Mesenchymal stem cell (in vitro differentiated cells and primary cell): ENCODE measurements at regions not wholly inside any gene's neighbourhood (a gene's known extent, or its start where the extent isn't known, plus 50 kb on each side); places are given as distances from the start of the nearest gene placed in this dataset.

Experiments
- DNase-seq: peaks from one replicate; pipeline ENCODE4 v3.0.0-alpha.2; 2013
- H2AFZ ChIP-seq: one replicate; pipeline ENCODE4 v1.6.1; 2013; ENCODE audit warnings: low read depth, mild to moderate bottlenecking, control low read depth, inconsistent platforms, low read length, moderate library complexity
- H2AK5ac ChIP-seq: 2 replicates; pipeline ENCODE4 v1.6.1; 2013; ENCODE audit warnings: low read length, moderate library complexity, mild to moderate bottlenecking, inconsistent platforms; ENCODE audit not compliant: severe bottlenecking
- H2BK120ac ChIP-seq: one replicate; pipeline ENCODE4 v1.6.1; 2013; ENCODE audit warnings: low read depth, mild to moderate bottlenecking, inconsistent platforms, low read length, moderate library complexity
- H2BK12ac ChIP-seq, 2 experiments: one replicate each; pipeline ENCODE4 v1.6.1; 2013; ENCODE audit warnings: inconsistent platforms in 2 of 2, low read length in 2 of 2, mild to moderate bottlenecking in 2 of 2, moderate library complexity in 2 of 2, control low read depth in 1 of 2
- H2BK15ac ChIP-seq: one replicate; pipeline ENCODE4 v1.6.1; 2013; ENCODE audit warnings: mild to moderate bottlenecking, low read depth, inconsistent platforms; ENCODE audit not compliant: poor library complexity, severe bottlenecking
- H2BK5ac ChIP-seq: 2 replicates; pipeline ENCODE4 v1.6.1; 2013; ENCODE audit warnings: low read depth, mild to moderate bottlenecking, low read length, control low read depth, inconsistent platforms; ENCODE audit not compliant: poor library complexity, severe bottlenecking
- H3K14ac ChIP-seq, 2 experiments: one replicate each; pipeline ENCODE4 v1.6.1; 2013; ENCODE audit warnings: inconsistent platforms in 2 of 2, low read length in 2 of 2, control low read depth in 1 of 2, mild to moderate bottlenecking in 1 of 2, moderate library complexity in 1 of 2
- H3K18ac ChIP-seq, 2 experiments: one replicate each; pipeline ENCODE4 v1.6.1; 2013; ENCODE audit warnings: inconsistent platforms in 2 of 2, low read length in 2 of 2, control low read depth in 1 of 2, low read depth in 1 of 2, mild to moderate bottlenecking in 1 of 2
- H3K23ac ChIP-seq, 2 experiments: one replicate each; pipeline ENCODE4 v1.6.1; 2013; ENCODE audit warnings: inconsistent platforms in 2 of 2, low read length in 2 of 2, mild to moderate bottlenecking in 2 of 2, moderate library complexity in 2 of 2, control low read depth in 1 of 2
- H3K27ac ChIP-seq: 2 replicates; pipeline ENCODE4 v1.5.1; 2013; ENCODE audit warnings: mild to moderate bottlenecking, moderate library complexity, low read length, control low read depth, inconsistent platforms; ENCODE audit not compliant: poor library complexity, severe bottlenecking
- H3K27me3 ChIP-seq, 2 experiments: 2 replicates each; pipeline versions ENCODE4 v1.6.1 to v1.7.0; 2013; ENCODE audit warnings: low read length in 2 of 2, mild to moderate bottlenecking in 2 of 2, moderate library complexity in 2 of 2, control low read depth in 1 of 2, inconsistent platforms in 1 of 2; ENCODE audit not compliant: control insufficient read depth in 1 of 2, insufficient read depth in 1 of 2
- H3K36me3 ChIP-seq, 2 experiments: 2 replicates each; pipeline versions ENCODE4 v1.6.1 to v1.7.0; 2013; ENCODE audit warnings: low read length in 2 of 2, control low read depth in 1 of 2, inconsistent platforms in 1 of 2, low read depth in 1 of 2, mild to moderate bottlenecking in 1 of 2; ENCODE audit not compliant: insufficient read depth in 2 of 2, control insufficient read depth in 1 of 2
- H3K4ac ChIP-seq, 2 experiments: one replicate each; pipeline ENCODE4 v1.6.1; 2013; ENCODE audit warnings: inconsistent platforms in 2 of 2, low read length in 2 of 2, mild to moderate bottlenecking in 2 of 2, moderate library complexity in 2 of 2, control low read depth in 1 of 2, low read depth in 1 of 2
- H3K4me1 ChIP-seq: 2 replicates; pipeline ENCODE4 v1.6.1; 2013; ENCODE audit warnings: low read depth, low read length, control low read depth; ENCODE audit not compliant: control insufficient read depth, insufficient read depth
- H3K4me2 ChIP-seq: 2 replicates; pipeline ENCODE4 v1.6.1; 2013; ENCODE audit warnings: low read length, mild to moderate bottlenecking, inconsistent platforms; ENCODE audit not compliant: poor library complexity, severe bottlenecking
- H3K4me3 ChIP-seq, 2 experiments: 2 replicates each; pipeline versions ENCODE4 v1.5.1 to v1.7.0; 2013; ENCODE audit warnings: low read length in 2 of 2, mild to moderate bottlenecking in 2 of 2, control low read depth in 1 of 2, low read depth in 1 of 2; ENCODE audit not compliant: insufficient read depth in 1 of 2
- H3K79me1 ChIP-seq: replicated peaks from 2 replicates; pipeline ENCODE4 v1.6.1; 2013; ENCODE audit warnings: mild to moderate bottlenecking, control low read depth, low read length, inconsistent platforms; ENCODE audit not compliant: poor library complexity, severe bottlenecking
- H3K9ac ChIP-seq: 2 replicates; pipeline ENCODE4 v1.7.0; 2013; ENCODE audit warnings: mild to moderate bottlenecking, low read length, moderate library complexity
- H3K9me3 ChIP-seq: 2 replicates; pipeline ENCODE4 v1.7.0; 2013; ENCODE audit warnings: mild to moderate bottlenecking, low read length; ENCODE audit not compliant: control insufficient read depth
- H4K8ac ChIP-seq: one replicate; pipeline ENCODE4 v1.6.1; 2013; ENCODE audit warnings: inconsistent platforms, mild to moderate bottlenecking, low read length, moderate library complexity
- H4K91ac ChIP-seq: one replicate; pipeline ENCODE4 v1.6.1; 2013; ENCODE audit warnings: mild to moderate bottlenecking, low read length, inconsistent platforms
- WGBS: methylation state at CpG from one replicate; pipeline ENCODE4 v1.1.7; 2013; ENCODE audit warnings: mixed read lengths; 5-methylcytosine and 5-hydroxymethylcytosine counted together

- no peak overlapping the region for H3K27ac ChIP-seq
- peaks cover 0 to 13% of the 10 kb centered on the region in 2 experiments for H3K27me3 ChIP-seq
- no peak overlapping the region for H2BK12ac ChIP-seq
- H4K8ac ChIP-seq, result no peak overlapping the region
- no peak overlapping the region for H3K4me2 ChIP-seq
- H3K9ac ChIP-seq, result no peak overlapping the region
- H3K23ac ChIP-seq, result no peak overlapping the region
- no peak overlapping the region for H3K4me3 ChIP-seq
- H2AK5ac ChIP-seq, result no peak overlapping the region
- H3K18ac ChIP-seq, result no peak overlapping the region
- no peak for DNase-seq
- no peak overlapping the region for H3K4ac ChIP-seq
- H3K36me3 ChIP-seq, result no peaks in the 10 kb centered on the region
- WGBS, result 78% methylated on average over 13 of the region's 13 CpGs
- H3K14ac ChIP-seq, result no peak overlapping the region
- peaks cover 7% of the 10 kb centered on the region for H3K9me3 ChIP-seq
- no peaks in the 10 kb centered on the region for H3K79me1 ChIP-seq
- no peak overlapping the region for H2AFZ ChIP-seq
- no peak overlapping the region for H2BK120ac ChIP-seq
- H2BK5ac ChIP-seq, result no peak overlapping the region
- no peak overlapping the region for H2BK15ac ChIP-seq
- no peaks in the 10 kb centered on the region for H3K4me1 ChIP-seq
- H4K91ac ChIP-seq, result no peak overlapping the region
Observed at GRCh38 chr20:60101201-60101890, 143.1 kb downstream of the CDH26 start.

- no peak overlapping the region for H4K91ac ChIP-seq
- H3K79me1 ChIP-seq, result no peaks in the 10 kb centered on the region
- no peak overlapping the region for H3K4ac ChIP-seq
- WGBS, result 73% methylated on average over 9 of the region's 9 CpGs
- H3K9me3 ChIP-seq, result peaks cover 7% of the 10 kb centered on the region
- H3K9ac ChIP-seq, result no peak overlapping the region
- H3K4me3 ChIP-seq, result no peak overlapping the region
- no peak overlapping the region for H3K14ac ChIP-seq
- H2BK120ac ChIP-seq, result no peak overlapping the region
- no peak overlapping the region for H4K8ac ChIP-seq
- no peak overlapping the region for H2AK5ac ChIP-seq
- no peak overlapping the region for H2BK15ac ChIP-seq
- no peak overlapping the region for H3K4me2 ChIP-seq
- no peak overlapping the region for H3K18ac ChIP-seq
- no peaks in the 10 kb centered on the region for H3K36me3 ChIP-seq
- no peaks in the 10 kb centered on the region for H3K4me1 ChIP-seq
- H2BK12ac ChIP-seq, result no peak overlapping the region
- no peak for DNase-seq
- H2BK5ac ChIP-seq, result no peak overlapping the region
- peaks cover 0 to 11% of the 10 kb centered on the region in 2 experiments for H3K27me3 ChIP-seq
- H3K27ac ChIP-seq, result no peak overlapping the region
- no peak overlapping the region for H3K23ac ChIP-seq
- no peak overlapping the region for H2AFZ ChIP-seq
Observed at GRCh38 chr20:60101891-60102281, 143.7 kb downstream of the CDH26 start.

GRCh38 chr20:60102665-60103210, 144.5 kb downstream of the CDH26 start:
- Histone ChIP-seq H2BK5ac (no peak overlapping the region), H3K4me3 (no peak overlapping the region), H3K4me2 (no peak overlapping the region), H3K18ac (no peak overlapping the region), H3K4me1 (no peaks in the 10 kb centered on the region), H3K36me3 (no peaks in the 10 kb centered on the region), H3K9ac (no peak overlapping the region), H2AFZ (no peak overlapping the region), H3K27me3 (peaks cover 0 to 11% of the 10 kb centered on the region in 2 experiments), H2BK120ac (no peak overlapping the region), H3K14ac (no peak overlapping the region), H2BK12ac (no peak overlapping the region), H3K4ac (no peak overlapping the region), H4K8ac (no peak overlapping the region), H3K9me3 (peaks cover 7% of the 10 kb centered on the region), H3K23ac (no peak overlapping the region), H2AK5ac (no peak overlapping the region), H4K91ac (no peak overlapping the region), H3K79me1 (no peaks in the 10 kb centered on the region), H3K27ac (no peak overlapping the region), H2BK15ac (no peak overlapping the region)
- no peak for DNase-seq
- WGBS, result 79% methylated on average over 3 of the region's 4 CpGs

- no peak overlapping the region for H3K27ac ChIP-seq
- H4K91ac ChIP-seq, result no peak overlapping the region
- H2BK15ac ChIP-seq, result no peak overlapping the region
- H3K9ac ChIP-seq, result no peak overlapping the region
- no peak for DNase-seq
- no peaks in the 10 kb centered on the region for H3K36me3 ChIP-seq
- no peak overlapping the region for H2AK5ac ChIP-seq
- peaks cover 2% of the 10 kb centered on the region for H3K4me1 ChIP-seq
- H3K9me3 ChIP-seq, result no peaks in the 10 kb centered on the region
- H3K4me2 ChIP-seq, result no peak overlapping the region
- no peak overlapping the region for H3K4ac ChIP-seq
- H3K23ac ChIP-seq, result no peak overlapping the region
- H3K79me1 ChIP-seq, result no peaks in the 10 kb centered on the region
- no peak overlapping the region for H2BK120ac ChIP-seq
- peaks cover 0 to 8% of the 10 kb centered on the region in 2 experiments for H3K27me3 ChIP-seq
- no peak overlapping the region for H3K14ac ChIP-seq
- no peak overlapping the region for H2BK5ac ChIP-seq
- H3K18ac ChIP-seq, result no peak overlapping the region
- H2AFZ ChIP-seq, result no peak overlapping the region
- 51% methylated on average over 10 of the region's 10 CpGs for WGBS
- H2BK12ac ChIP-seq, result no peak overlapping the region
- no peak overlapping the region for H3K4me3 ChIP-seq
- H4K8ac ChIP-seq, result no peak overlapping the region
Observed at GRCh38 chr20:60104993-60105803, 147.0 kb downstream of the CDH26 start.
